Glutamatergic neuron (in vitro differentiated cells): ENCODE measurements at regions not wholly inside any gene's neighbourhood (a gene's known extent, or its start where the extent isn't known, plus 50 kb on each side); places are given as distances from the start of the nearest gene placed in this dataset.

Experiments
- DNase-seq: peaks from one replicate; pipeline ENCODE4 v3.0.0; 2022
- H3K27ac Mint-ChIP-seq: one replicate; pipeline ENCODE4 v1.8.0; 2020; ENCODE audit warnings: mild to moderate bottlenecking, mixed read lengths, inconsistent platforms; ENCODE audit not compliant: unreplicated experiment
- H3K27me3 Mint-ChIP-seq: one replicate; pipeline ENCODE4 v1.8.0; 2020; ENCODE audit warnings: mild to moderate bottlenecking, moderate library complexity, mixed read lengths, inconsistent platforms; ENCODE audit not compliant: unreplicated experiment
- H3K36me3 Mint-ChIP-seq: one replicate; pipeline ENCODE4 v1.8.0; 2020; ENCODE audit warnings: mild to moderate bottlenecking, mixed read lengths, inconsistent platforms; ENCODE audit not compliant: unreplicated experiment
- H3K4me1 Mint-ChIP-seq: one replicate; pipeline ENCODE4 v1.8.0; 2020; ENCODE audit warnings: mild to moderate bottlenecking, low read depth, mixed read lengths, inconsistent platforms; ENCODE audit not compliant: unreplicated experiment
- H3K4me3 Mint-ChIP-seq: one replicate; pipeline ENCODE4 v1.8.0; 2020; ENCODE audit warnings: mild to moderate bottlenecking, mixed read lengths, inconsistent platforms; ENCODE audit not compliant: unreplicated experiment
- H3K9me3 Mint-ChIP-seq: one replicate; pipeline ENCODE4 v1.8.0; 2020; ENCODE audit warnings: mild to moderate bottlenecking, moderate library complexity, mixed read lengths, inconsistent platforms; ENCODE audit not compliant: unreplicated experiment
- CTCF ChIP-seq: fragments of 200-600 bp; sonication (generic); IDR thresholded peaks from one replicate; pipeline ENCODE4 v1.5.0; 2021; ENCODE audit not compliant: partially characterized antibody, unreplicated experiment

DNA sequence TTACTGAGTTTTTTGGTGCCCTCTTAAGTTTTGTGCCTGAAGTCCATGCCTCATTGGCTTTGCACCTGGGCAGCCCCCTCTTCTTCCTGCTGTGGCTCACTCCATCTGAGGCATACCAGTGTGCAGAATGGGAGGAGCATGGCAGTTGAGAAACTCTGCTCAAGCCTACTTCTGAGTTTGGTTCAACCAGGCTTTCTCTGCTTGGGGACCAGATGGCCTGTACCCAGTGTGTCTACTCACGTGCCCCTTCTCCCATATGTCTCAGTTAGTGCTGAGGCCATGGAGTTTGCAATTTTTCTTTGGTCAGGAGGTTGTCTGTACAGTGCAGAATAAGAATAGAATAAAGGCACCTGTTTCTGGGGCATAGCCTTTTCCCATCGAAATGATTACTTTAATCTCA, 383.3 kb upstream of the DDHD1 start:
- Mint-ChIP-seq H3K4me1 (peaks cover 4% of the 10 kb centered on the region), H3K4me3 (no peak overlapping the region), H3K27me3 (no peaks in the 10 kb centered on the region), H3K9me3 (no peaks in the 10 kb centered on the region), H3K27ac (no peak overlapping the region), H3K36me3 (no peaks in the 10 kb centered on the region)
- no peak for TF ChIP-seq CTCF
- no peak for DNase-seq

GRCh38 chr14:53534841-53535240, 381.7 kb upstream of the DDHD1 start:
- no peak overlapping the region for H3K4me3 Mint-ChIP-seq
- peaks cover 4% of the 10 kb centered on the region for H3K4me1 Mint-ChIP-seq
- H3K36me3 Mint-ChIP-seq: no peaks in the 10 kb centered on the region
- H3K27me3 Mint-ChIP-seq: no peaks in the 10 kb centered on the region
- no peak overlapping the region for H3K27ac Mint-ChIP-seq
- DNase-seq: no peak
- H3K9me3 Mint-ChIP-seq: no peaks in the 10 kb centered on the region
- TF ChIP-seq CTCF: no peak

DNA sequence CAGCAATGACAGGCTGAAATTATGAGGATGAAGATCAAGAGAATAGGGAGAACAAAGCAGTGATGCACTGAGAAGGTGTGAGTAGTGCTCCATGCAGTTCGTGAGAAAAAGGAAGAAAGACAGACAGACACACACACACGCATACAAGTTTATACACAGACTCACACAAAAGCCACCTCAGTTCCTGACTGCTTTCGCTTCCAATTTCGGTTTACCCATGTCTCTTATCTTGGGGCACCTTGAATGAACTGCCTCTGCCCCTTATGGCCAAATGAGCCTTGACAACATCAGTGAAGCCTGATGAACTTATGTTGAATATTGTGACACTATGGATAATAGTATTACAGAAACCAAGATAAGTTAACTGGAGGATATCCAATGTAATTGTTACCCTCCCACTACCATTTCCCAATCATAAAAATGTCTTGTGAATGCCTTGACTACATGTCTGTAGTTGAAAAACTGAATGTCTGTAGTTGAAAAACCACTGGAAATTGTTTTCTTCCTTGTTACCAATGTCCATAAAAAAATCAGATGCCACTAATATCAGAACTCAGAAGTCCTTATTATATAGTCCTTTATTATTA, 380.4 kb upstream of the DDHD1 start:
- Mint-ChIP-seq H3K9me3 (no peaks in the 10 kb centered on the region), H3K4me1 (peaks cover 4% of the 10 kb centered on the region), H3K4me3 (no peak overlapping the region)

GRCh38 chr14:53532853-53533252, 379.7 kb upstream of the DDHD1 start:
- H3K4me3 Mint-ChIP-seq: no peak overlapping the region
- H3K9me3 Mint-ChIP-seq: no peaks in the 10 kb centered on the region
- H3K27ac Mint-ChIP-seq: no peak overlapping the region
- DNase-seq: peak; percentile 22
- H3K36me3 Mint-ChIP-seq: no peaks in the 10 kb centered on the region
- TF ChIP-seq CTCF: no peak
- H3K4me1 Mint-ChIP-seq: peaks cover 4% of the 10 kb centered on the region
- H3K27me3 Mint-ChIP-seq: no peaks in the 10 kb centered on the region

More for the DNA sequence above, 380.4 kb upstream of the DDHD1 start:
- TF ChIP-seq CTCF: no peak
- H3K36me3 Mint-ChIP-seq: no peaks in the 10 kb centered on the region
- H3K27me3 Mint-ChIP-seq: no peaks in the 10 kb centered on the region
- no peak overlapping the region for H3K27ac Mint-ChIP-seq
- no peak for DNase-seq

DNA sequence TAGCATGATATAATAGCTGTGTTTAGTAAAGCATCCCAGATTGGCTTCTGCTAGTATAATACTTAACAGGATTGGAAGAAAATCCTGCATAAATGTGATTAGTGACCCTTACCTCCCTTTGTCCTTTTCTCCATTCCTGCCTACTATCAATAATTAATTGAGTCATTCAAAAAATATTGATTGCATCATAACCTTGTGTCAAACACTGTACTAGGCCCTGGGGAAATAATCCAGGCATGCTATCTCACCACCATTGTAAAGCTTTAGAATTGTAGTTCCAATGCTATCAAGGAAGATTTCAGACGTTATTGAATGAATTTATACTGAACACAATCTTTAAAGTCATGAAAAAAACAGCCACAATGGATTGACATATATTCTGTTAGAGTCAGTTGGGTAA, 378.6 kb upstream of the DDHD1 start:
- no peak for DNase-seq
- TF ChIP-seq CTCF: no peak
- Mint-ChIP-seq H3K27me3 (no peaks in the 10 kb centered on the region), H3K4me3 (no peak overlapping the region), H3K36me3 (no peaks in the 10 kb centered on the region), H3K4me1 (peaks cover 4% of the 10 kb centered on the region), H3K27ac (no peak overlapping the region), H3K9me3 (no peaks in the 10 kb centered on the region)
